NCI-H2107 (cell line): ENCODE measurements at regions not wholly inside any gene's neighbourhood (a gene's known extent, or its start where the extent isn't known, plus 50 kb on each side); places are given as distances from the start of the nearest gene placed in this dataset.
A peak's percentile ranks its signal among the peaks of the same experiment; 100 is the strongest.
"Not testable (repeated sequence)": the region's sequence is repeated elsewhere in the genome, so short reads cannot be mapped to it uniquely, and the experiment has no call there.

ENCODE experiments used
- DNase-seq: peaks from one replicate; lab custom pipeline; 2025; lab: John Stamatoyannopoulos, UW

DNA sequence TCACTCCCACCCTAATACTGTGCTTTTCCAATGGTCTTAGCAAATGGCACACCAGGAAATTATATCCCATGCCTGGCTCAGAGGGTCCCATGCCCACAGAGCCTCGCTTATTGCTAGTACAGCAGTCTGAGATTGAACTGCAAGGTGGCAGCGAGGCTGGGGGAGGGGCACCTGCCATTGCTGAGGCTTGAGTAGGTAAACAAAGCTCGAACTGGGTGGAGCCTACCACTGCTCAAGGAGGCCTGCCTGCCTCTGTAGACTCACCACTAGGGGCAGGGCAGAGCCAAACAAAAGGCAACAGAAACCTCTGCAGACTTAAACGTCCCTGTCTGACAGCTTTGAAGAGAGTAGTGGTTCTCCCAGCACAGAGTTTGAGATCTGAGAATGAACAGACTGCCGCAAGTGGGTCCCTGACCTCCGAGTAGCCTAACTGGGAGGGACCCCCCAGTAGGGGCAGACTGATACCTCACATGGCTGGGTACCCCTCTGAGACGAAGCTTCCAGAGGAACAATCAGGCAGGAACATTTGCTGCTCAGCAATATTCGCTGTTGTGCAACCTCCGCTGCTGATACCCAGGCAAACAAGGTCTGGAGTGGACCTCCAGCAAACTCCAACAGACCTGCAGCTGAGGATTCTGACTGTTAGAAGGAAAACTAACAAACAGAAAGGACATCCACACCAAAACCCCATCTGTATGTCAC, 150.7 kb upstream of the FOXA2 start:
- not testable (repeated sequence) for DNase-seq

DNA sequence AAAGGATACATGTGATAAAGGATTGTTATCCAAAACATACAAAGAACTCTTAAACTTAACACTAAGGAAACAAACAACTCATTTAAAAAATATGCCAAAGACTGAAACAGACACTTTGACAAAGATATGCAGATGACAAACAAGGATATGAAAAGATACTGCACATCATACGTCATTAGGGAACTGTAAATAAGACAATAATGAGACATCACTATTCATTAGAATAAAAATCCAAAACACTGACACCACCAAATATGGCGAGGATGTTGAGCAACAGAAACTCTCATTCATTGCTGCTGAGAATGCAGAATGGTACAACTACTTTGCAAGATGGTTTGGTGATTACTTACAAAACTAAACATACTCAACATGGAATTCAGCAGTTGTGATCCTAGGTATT, 156.5 kb upstream of the FOXA2 start:
- DNase-seq = no peak

DNA sequence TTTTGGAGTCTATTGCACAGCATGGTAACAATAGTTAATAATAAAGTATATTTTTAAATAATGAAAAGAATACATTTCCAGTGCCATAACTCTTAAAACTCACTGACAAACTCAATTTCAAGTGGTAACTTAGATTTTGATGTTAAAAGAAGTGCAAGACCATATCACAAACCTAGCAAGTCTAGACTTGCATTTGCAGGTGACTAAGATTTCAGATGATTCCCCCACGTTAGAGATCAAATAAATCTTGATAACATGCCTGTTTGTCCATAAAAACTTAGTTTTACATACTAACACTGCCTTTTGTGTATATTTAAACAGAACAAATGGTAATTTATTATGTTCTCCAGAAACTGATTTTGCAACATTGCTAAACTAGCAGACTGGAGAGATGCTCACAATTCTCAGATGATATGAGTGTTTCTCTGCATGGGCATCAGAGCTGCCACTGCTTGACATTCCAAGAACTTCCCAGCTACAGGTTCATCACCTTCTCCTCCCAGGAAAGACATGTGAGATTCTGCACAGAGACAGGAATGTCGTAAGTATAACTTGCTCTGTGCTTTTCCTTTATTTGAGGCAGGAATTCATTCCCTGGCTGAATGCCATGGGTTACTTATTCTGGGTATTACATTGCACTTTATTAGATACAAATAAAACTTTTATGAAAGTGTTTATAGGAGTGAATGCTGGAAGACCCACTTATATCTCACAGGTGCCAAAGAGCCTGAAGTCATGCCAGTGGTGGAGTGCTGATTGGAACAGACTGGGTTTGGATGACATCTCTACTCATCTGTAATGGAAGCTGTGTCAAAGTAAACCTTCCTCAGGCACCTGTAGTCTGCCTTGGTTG, 160.2 kb upstream of the FOXA2 start:
- no peak for DNase-seq

DNA sequence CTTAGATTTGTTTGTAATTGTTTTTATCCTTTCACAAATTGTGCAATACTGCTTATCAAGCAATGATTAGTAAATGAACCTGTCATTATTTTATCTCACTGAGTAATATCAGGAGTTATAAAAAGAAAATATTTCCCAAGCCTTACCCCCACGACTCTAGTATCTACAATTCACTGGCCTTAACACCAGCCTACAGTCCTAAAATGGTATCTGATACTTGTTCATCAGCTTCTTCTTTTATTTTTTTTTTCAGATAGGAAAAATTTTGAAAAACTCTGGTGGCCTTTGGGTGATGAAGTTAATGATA, 160.8 kb upstream of the FOXA2 start:
- DNase-seq = no peak

DNA sequence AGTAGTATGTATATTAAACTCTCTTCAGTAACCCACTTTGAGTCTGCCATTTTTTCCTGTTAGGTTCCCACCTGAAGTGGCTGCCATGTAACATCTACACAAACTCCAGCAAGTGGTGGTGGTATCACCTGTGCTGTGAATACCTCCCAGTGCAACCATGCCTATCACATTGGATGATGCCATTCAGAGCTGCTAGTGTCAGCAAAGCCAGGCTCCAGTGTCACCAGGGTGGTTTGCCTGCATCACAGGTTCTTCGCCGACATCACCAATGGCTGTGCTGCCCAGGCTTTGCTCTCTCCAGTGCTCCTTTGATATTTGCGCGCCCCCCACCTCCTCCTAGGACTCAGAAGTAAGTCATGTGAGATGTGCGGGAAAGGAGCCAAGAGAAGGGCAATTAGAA, 162.6 kb upstream of the FOXA2 start:
- no peak for DNase-seq

DNA sequence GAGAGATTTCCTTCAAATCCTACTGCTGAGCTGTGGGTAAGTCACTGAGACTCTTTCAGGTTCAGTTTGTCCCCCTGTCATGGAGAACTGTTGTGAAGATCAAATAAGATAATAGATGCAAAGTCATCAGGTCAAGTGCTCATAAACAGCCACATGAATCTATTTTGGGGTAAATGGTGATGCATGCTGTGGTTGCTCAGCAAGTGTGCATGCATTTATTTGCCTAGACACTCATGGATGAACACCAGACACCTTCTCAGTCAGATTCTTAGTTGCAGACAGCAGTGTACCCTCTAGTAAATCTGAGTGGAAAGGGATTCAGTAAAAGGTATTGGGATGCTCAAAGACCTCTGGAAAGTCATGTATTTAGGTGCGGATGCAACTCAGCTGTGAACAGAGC, 168.0 kb upstream of the FOXA2 start:
- no peak for DNase-seq

DNA sequence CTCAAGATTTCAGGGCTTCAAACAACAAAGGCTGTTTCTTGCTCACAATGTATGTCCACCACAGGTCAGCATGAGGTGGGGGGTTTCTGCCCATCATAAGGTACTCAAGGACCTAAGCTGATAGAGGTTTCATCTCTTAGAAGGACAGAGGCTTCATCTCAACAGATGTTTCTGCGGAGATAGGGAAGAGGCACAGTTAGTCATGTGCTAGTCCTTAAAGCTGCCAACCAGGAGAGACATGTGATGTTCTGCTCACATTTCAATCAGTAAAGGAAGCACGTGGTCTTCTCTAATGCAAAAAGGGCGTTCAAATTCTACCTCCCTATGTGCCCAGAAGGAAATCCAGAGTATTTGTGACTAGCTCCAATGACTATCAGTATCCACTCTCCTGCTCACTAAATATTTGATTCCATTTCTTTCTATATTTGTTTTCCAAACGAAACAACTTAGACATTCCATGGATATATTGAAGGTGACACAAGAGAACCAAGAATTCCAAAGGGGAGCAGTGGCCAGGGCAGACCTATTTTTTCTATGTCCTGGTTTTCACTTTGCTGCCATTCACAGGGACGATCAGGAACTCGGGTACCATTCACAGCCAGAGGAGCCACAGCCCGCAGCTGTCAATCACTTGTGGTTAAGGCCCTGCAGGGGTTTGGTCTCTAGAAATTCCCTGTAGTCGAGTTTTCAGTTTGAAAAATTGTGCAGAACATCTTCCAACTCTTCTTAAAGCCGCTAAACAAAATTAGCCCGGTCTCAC, 173.2 kb upstream of the FOXA2 start:
- DNase-seq = no peak

DNA sequence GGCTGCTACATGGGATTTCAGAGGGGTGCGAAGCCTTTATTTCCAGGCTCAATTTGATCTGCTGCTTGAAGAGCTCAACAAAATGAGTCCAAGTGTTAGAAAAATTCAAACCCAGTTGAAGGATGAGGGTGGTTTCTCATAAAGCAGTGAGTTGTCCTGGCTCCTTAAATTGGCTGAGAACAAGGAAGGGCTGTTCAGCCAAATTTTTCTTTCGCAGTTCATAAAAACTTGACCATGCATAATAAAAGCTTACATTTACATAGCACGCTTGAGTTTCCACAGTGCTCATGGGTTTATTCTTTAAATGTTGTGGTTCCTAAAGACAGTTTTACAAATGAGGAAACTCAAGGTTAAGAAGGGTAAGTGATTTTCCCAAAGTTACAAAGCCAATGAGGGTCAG, 174.4 kb upstream of the FOXA2 start:
- no peak for DNase-seq

DNA sequence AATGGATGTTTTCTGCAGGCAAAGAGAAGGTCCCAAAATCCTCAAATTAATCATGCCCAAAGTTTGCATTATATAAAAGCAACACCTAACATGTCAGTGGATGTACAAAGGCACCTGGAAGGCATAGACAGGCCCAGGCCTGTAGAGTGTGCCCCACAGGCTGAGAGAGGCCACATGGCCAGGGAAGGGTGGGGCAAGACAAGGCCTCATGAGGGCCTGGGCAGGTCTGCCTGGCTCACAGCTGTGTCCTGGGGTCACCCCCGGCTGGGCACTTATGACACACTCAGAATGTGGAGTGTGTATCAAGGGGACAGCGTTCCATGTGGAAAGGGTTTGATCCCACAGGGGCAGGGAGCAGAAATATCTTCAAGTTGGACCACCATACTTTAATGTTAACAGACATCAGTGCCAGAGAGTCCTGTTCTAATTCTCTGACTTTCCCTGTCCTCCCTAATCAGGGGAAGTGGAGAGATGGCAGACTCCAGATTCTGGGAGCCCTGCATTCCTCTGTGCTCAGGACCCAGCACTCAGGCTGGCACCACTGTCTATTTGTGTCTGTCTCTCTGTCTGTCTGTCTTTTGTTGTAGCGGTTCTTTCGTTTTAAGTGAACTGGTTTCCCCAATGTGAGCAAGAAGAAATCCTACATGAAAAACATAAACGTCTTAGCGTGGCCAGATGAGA, 178.3 kb upstream of the FOXA2 start:
- DNase-seq = no peak

DNA sequence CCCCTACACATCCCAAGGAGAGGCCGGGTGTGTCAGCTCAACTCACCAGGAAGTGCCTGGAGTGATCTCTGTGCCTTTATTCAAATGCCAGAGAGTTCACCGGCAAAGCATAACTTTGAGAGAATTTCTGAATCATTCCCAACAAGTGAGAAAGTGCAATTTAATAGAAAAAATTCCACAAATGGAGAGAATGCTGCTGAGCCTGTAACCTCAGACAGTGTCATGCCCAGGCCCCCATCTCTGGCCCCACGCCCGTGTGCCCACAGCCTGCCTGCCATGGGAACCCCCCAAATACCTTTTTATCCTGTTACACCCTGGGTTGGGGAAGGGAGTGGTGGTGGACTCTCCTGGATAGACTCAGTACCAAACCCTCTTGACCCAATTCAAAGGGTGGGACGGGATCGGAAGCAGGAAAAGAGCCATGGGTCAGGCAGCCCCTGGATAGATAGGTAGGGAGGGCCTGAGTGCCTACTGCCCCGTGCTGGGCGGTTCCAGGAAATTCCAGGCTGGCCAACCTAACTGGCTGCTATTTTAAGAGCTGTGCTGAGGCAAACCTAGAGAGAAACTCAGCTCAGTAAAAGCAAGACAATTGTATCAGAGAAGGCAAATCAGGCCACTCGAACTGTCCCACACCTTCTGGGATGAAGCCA, 179.0 kb upstream of the FOXA2 start:
- no peak for DNase-seq

DNA sequence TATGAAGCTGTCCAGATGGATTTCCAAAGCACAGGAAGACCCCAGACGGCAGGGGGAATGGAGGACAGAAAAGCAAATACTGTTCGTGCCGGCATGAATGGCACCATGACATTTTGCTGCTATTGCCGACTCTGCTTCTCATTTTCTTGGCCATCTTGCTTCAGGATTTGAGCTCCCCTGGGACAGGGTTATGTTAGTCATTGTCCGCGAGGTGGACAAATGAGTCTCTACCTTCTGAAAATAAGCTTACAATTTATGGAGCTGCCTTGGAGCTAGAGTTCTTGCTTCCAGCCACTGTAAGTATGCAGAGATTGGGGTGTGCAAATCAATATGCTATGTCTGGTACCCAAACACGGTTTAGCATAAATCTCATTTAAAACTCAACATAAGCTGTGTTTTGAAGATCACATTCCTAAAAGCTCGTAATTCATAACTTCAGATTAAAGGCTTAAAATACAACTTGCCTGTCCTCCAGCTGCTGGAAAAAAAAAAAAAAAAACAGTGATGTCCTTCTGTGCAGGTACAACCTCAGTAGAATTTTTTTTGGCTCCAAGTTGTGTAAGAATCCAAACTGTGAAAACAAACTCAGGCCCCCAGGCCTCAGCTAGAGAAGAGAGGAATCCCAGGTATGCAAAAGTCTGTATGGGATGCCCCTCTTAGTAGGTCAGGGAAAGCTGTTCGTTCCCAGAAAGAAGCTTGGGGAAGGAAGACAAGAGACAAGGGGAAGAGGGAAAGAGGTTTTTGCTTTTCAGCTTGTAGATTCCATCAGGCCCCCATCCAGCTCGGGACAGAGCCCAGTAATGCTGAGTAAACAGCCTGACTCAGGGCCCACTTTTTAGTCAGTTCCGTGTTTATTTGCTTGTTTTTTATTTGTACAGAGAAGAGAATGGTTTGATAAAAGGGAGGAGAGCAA, 184.2 kb upstream of the FOXA2 start:
- no peak for DNase-seq

DNA sequence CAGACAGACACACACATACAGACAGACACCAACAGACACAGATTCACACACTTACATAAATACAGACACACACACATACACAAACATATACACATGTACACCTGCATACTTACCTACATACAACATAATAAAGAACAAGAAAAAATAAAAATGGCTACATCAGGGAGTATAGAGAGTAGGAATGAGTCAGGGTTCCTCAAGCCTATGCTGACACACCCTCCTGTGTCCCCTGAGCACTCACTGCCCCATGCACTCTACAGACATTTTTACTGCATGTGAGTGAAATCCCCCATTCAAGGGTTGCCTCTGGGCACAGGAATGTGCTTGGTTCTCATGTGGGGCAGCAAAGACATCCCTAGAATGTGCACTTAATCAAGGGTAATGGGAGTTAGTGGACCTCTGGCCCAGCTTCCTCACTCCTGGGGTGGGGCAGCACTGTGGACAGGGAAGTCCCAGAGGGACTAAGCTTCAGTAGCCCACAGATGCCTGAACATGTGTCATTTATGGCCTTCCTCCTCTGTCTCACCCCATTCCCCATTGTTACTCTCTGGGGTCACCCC, 185.9 kb upstream of the FOXA2 start:
- no peak for DNase-seq

DNA sequence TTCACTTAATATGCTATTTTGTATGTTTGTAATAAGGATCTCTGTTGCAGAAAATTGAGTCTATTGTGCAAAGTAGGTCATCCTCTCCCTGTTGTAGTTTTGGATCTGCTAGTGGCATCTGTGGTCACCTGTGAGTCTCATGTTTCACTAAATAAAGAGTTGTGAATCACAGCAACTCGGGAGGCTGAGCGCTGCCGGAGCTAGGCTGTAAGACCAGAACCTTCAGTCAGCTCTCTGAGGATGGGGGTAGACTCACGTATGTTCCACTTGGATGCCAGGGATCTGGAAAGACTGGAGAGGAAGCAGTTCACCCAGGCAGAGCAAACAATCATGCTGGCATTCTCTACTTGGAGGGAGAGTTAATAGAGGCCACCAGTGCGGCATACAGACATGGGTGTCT, 187.3 kb upstream of the FOXA2 start:
- DNase-seq = peak; percentile 4

DNA sequence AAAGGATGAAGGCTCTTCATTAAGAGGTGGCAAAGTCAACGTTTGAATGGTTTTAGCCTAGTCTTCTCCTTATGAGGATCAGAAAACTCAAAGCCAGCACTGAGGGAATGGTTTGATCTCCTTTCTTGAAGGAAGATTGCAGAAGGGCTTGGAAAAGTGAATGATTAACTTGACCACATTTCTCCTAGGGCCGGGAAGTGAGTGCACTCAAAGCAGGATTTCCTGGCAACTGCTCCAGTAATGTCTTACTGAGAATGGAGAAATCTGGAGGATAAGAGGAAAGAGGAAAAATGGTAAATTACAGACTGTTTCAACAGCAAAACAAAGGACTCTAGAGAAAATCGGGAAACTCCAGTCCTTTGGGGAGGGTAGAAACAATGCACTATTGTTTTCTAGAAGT, 189.0 kb upstream of the FOXA2 start:
- no peak for DNase-seq

DNA sequence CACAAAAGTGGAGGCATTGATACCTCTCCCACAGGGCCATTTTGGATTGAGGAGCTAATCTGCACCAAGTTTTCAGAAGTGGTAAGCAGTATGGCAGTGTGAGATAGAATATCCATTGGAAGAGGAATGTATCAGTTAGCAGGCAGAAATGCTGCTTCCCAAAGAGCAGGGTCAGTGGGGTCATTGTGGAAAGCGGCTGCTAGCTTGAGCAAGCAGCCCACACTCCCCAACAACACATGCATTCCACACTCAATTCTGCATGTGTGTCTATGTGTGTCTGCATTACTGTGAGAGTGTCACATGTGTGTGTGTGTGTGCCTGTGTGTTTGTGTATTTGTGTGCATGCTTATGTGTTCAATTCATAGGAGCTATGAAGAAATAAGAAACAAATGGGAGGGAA, 190.9 kb upstream of the FOXA2 start:
- DNase-seq = no peak

DNA sequence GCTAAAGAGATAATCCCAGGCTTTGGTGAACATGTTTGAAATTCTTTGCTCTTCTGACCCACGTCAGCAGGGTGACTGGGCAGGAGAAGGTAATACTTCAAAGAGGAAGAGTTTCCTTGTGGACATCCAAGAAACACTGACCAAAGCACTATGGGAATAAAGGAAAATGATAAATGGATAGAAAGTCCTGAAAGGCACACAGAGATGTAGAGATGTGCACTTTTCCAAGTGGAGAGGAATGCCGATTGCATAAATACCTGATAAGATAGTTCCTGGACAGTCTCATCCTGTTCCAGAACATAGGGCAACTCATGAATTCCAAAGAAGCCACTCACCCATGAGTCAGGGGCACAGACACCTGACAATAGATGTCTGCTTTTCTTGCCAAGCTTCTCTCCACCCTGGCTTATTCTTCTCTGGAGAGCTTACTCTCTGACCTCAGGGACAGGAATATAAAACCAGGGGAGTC, 191.3 kb upstream of the FOXA2 start:
- no peak for DNase-seq

DNA sequence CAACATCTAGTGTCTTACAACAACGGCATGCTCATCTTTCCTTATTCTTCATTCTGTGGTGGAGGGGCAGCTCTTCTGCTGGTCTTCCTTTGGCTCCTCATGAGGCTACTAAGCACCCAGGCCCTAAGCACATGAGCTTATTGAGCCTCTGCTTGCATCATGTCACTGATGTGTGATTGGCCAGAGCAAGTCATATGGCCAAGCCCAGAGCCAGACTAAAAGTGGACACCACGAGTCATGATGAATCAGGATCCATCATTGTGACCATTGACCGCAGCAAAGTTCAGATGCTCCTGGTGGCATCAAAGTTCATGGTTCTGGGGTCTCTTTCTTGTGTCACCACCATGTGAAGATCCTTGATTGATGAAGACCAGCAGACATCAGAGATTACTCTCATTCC, 192.0 kb upstream of the FOXA2 start:
- DNase-seq = no peak

DNA sequence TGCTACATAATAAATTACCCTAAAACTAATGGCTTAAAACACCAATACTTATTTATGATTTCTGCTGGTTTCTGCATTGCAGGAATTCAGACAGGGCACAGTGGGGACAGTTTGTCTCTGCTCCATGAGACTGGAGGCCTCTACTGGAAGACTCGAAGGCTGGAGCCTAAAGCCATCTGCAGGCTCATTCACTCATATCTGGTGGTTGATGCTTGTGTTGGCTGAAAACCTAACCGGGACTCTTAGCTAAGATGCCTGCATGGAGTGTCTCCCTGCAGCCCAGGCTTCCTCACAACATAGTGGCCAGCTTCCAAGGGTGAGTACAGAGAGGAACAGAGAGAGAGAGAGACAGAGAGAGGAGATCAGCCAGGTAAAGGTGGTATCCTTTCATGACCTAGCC, 195.5 kb upstream of the FOXA2 start:
- no peak for DNase-seq

DNA sequence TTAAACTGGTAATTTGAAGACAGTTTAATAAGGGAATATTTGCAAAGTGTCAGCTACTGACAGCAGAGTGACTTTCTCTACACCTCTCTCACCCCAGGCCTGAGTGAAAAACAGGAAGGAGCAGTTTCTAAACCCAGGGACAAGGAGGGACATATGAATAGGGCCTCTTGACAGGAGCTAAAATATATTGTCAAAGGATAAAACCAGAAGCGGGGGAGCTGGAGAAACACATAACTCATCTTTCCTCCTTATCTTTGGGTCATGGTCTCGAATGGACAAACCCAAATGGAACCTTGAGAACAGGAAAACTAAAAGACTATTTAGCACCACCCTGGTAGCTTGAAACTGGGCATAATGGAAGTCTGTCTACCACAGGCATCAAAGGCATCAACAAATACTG, 197.5 kb upstream of the FOXA2 start:
- no peak for DNase-seq

DNA sequence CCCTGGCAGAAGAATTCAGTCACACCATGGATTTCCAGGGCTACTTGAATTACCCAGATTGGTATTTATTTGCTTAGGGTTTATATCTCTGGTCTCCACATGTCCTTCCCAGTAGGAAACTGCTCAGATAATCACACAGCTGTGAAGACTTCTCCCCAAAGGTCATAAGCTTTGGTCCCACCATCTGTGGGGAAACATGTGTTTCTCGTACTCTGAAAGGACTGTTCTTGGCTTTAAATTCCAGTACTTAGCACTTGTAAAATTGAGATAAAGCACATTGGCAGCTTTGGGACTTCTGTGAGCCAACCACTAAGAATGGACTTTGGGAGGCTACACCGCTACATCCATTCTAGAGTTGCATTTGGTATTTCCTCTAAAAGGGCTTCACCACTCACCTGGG, 205.3 kb upstream of the FOXA2 start:
- no peak for DNase-seq

DNA sequence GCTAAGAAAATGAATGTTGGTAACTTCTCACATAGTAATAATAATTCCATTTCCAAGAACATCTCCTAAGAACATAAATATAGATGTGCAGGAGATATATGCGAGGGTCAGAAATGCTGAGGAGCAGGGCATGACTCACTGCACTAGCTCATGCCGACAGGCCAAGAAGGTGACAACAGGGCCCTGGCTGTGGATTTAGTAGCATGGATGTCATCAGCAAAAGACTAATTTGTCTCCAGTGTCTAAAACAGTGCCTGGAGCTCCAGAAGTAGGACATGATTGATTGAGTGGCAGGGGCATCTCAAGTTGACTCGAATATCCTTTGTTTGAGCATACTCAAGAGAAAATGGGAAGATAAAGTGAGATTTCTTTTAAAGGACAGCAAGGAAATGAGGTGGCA, 207.0 kb upstream of the FOXA2 start:
- DNase-seq = no peak
